B cell (primary cell): ENCODE measurements at regions not wholly inside any gene's neighbourhood (a gene's known extent, or its start where the extent isn't known, plus 50 kb on each side); places are given as distances from the start of the nearest gene placed in this dataset.

Experiments used
- EZH2 ChIP-seq: IDR thresholded peaks from 2 replicates; pipeline ENCODE4 v1.6.1; 2012; ENCODE audit warnings: borderline replicate concordance, low read depth, mild to moderate bottlenecking, moderate library complexity, low read length; ENCODE audit not compliant: insufficient read depth, poor library complexity, severe bottlenecking
- TF ChIP-seq, protein P1 (sequence below): fragments of 200-600 bp; IDR thresholded peaks from one replicate; pipeline ENCODE4 v1.8.0; 2022; ENCODE audit warnings: antibody characterized with exemption, mild to moderate bottlenecking

DNA sequence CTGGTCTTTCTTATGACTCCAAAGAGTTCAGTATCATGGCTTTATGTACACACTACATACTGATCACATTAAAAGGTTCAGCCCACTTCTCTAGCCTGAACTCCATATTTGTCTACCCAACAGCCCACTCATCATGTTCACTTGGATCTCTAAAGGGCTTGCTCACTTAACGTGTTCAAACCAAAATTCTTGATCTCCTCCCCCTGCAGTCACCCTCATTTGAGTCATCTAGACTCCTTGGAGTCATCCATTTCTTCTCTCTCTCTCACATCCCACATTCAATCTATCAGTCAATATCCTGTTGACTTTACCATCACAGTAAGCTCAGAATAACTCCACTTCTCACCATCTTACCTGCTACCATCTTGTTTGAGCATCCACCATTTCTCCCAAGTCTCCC, 148.4 kb upstream of the ARID2 start:
- TF ChIP-seq, protein P1, sequence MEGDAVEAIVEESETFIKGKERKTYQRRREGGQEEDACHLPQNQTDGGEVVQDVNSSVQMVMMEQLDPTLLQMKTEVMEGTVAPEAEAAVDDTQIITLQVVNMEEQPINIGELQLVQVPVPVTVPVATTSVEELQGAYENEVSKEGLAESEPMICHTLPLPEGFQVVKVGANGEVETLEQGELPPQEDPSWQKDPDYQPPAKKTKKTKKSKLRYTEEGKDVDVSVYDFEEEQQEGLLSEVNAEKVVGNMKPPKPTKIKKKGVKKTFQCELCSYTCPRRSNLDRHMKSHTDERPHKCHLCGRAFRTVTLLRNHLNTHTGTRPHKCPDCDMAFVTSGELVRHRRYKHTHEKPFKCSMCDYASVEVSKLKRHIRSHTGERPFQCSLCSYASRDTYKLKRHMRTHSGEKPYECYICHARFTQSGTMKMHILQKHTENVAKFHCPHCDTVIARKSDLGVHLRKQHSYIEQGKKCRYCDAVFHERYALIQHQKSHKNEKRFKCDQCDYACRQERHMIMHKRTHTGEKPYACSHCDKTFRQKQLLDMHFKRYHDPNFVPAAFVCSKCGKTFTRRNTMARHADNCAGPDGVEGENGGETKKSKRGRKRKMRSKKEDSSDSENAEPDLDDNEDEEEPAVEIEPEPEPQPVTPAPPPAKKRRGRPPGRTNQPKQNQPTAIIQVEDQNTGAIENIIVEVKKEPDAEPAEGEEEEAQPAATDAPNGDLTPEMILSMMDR = no peak
- TF ChIP-seq EZH2 = no peak
